K562 (cell line): ENCODE measurements at regions not wholly inside any gene's neighbourhood (a gene's known extent, or its start where the extent isn't known, plus 50 kb on each side); places are given as distances from the start of the nearest gene placed in this dataset.

ENCODE experiments used
- ATAC-seq: fragments of 200-7000 bp; cut with Tn5 transposase; 3 replicates; pipeline ENCODE4 v1.9.1; 2020; ENCODE audit warnings: moderate library complexity
- BruUV-seq: library from RNA; stranded (reverse); fragments of 400-500 nt; replicated peaks from 2 replicates; lab custom pipeline; 2021; lab: Mats Ljungman, UMichigan
- CTCF ChIA-PET: fragments of 300-600 bp; formaldehyde crosslinking; extraction: SDS; loops from one replicate; lab custom pipeline; 2021; ENCODE audit warnings: low intra/inter-chr PET ratio; lab: Yijun Ruan, JAX
- POLR2A ChIA-PET: fragments of 300-600, 350-650 bp; sonication (Branson Sonifier 250); formaldehyde crosslinking; extraction: SDS; loops from one replicate; lab custom pipeline; 2021; ENCODE audit warnings: antibody characterized with exemption, inconsistent platforms; lab: Yijun Ruan, JAX
- DNase-seq, 4 experiments: peaks; one replicate each; pipeline versions ENCODE4 v3.0.0 to v3.0.0-alpha.2; 2011 to 2018; ENCODE audit warnings: low spot score in 3 of 4, mixed read lengths in 3 of 4; ENCODE audit errors: extremely low read depth in 1 of 4
- FAIRE-seq: peaks from 2 replicates; lab custom pipeline; 2011; peaks lifted over from hg19 to GRCh38; lab: Jason Lieb, UNC
- H2AFZ ChIP-seq: 2 replicates; pipeline ENCODE4 v1.6.0; 2011; ENCODE audit warnings: low read depth, low read length, control low read depth, inconsistent platforms
- H3K27ac ChIP-seq: fragments of 200-600 bp; 3 replicates; pipeline ENCODE4 v1.8.0; 2011; ENCODE audit warnings: low read depth, mild to moderate bottlenecking, control low read depth, inconsistent platforms, low read length, moderate library complexity, mixed read lengths; ENCODE audit errors: extremely low read depth
- H3K27me3 ChIP-seq, 2 experiments: fragments of 300-600 bp in 1 of 2; 2 replicates in 1 of 2; 3 replicates in 1 of 2; pipeline versions ENCODE4 v1.6.0 to v1.8.0; 2011; ENCODE audit warnings: inconsistent platforms in 2 of 2, low read length in 2 of 2, mild to moderate bottlenecking in 1 of 2, mixed read lengths in 1 of 2, moderate library complexity in 1 of 2; ENCODE audit not compliant: control insufficient read depth in 2 of 2, insufficient read depth in 2 of 2
- H3K36me3 ChIP-seq: fragments of 300-600 bp; 3 replicates; pipeline ENCODE4 v1.8.0; 2011; ENCODE audit warnings: mild to moderate bottlenecking, low read length, inconsistent platforms; ENCODE audit not compliant: control insufficient read depth, insufficient read depth
- H3K4me1 ChIP-seq, 2 experiments: fragments of 200-600 bp in 1 of 2; replicated peaks in 1 of 2; 2 replicates in 1 of 2; 3 replicates in 1 of 2; pipeline versions ENCODE4 v1.5.1 to v1.8.0; 2011; ENCODE audit warnings: inconsistent platforms in 2 of 2, low read length in 2 of 2, mild to moderate bottlenecking in 1 of 2, mixed read lengths in 1 of 2, moderate library complexity in 1 of 2; ENCODE audit not compliant: control insufficient read depth in 2 of 2, insufficient read depth in 2 of 2
- H3K4me2 ChIP-seq: 2 replicates; pipeline ENCODE4 v1.6.1; 2011; ENCODE audit warnings: low read length, control low read depth, inconsistent platforms, mixed read lengths; ENCODE audit not compliant: insufficient read depth
- H3K4me3 ChIP-seq: fragments of 200-600 bp; sonication (generic), shearing (Covaris generic); 2 replicates; pipeline ENCODE4 v1.5.1; 2016; ENCODE audit warnings: control low read depth, inconsistent platforms
- H3K79me2 ChIP-seq: fragments of 200-600 bp; 3 replicates; pipeline ENCODE4 v1.8.0; 2011; ENCODE audit warnings: low read length, inconsistent platforms; ENCODE audit not compliant: control insufficient read depth, insufficient read depth
- H3K9ac ChIP-seq, 2 experiments: 2 replicates each; pipeline versions ENCODE4 v1.6.0 to v1.6.1; 2011; ENCODE audit warnings: low read depth in 2 of 2, low read length in 2 of 2, control low read depth in 1 of 2, inconsistent platforms in 1 of 2, mild to moderate bottlenecking in 1 of 2, mixed read lengths in 1 of 2; ENCODE audit not compliant: insufficient read depth in 1 of 2
- H3K9me1 ChIP-seq: one replicate; pipeline ENCODE4 v1.6.0; 2011; ENCODE audit warnings: inconsistent platforms, mild to moderate bottlenecking, low read length, moderate library complexity; ENCODE audit not compliant: control insufficient read depth, insufficient read depth
- H3K9me3 ChIP-seq: replicated peaks from 2 replicates; pipeline ENCODE4 v1.5.1; 2011; ENCODE audit warnings: low read depth, low read length, inconsistent platforms; ENCODE audit not compliant: control insufficient read depth, insufficient read depth
- H4K20me1 ChIP-seq: replicated peaks from 2 replicates; pipeline ENCODE4 v1.6.1; 2011; ENCODE audit warnings: low read length, inconsistent platforms, mixed read lengths; ENCODE audit not compliant: control insufficient read depth, insufficient read depth
- CHD4 ChIP-seq: fragments of 200-600 bp; sonication (generic); IDR thresholded peaks from 3 replicates; pipeline ENCODE4 v1.6.1; 2012; ENCODE audit warnings: low read depth, mild to moderate bottlenecking, mixed read lengths, low read length, inconsistent platforms; ENCODE audit not compliant: insufficient read depth, insufficient replicate concordance, poor library complexity, severe bottlenecking
- HDAC2 ChIP-seq: fragments of 450-650 bp; IDR thresholded peaks from 2 replicates; pipeline ENCODE4 v1.6.1; 2016; ENCODE audit warnings: mild to moderate bottlenecking
- HDGF ChIP-seq: fragments of 450-650 bp; IDR thresholded peaks from 2 replicates; pipeline ENCODE4 v1.6.1; 2016
- HEY1 ChIP-seq: fragments of 250-450 bp; sonication (Bioruptor Pico); IDR thresholded peaks from 2 replicates; pipeline ENCODE4 v1.5.0; 2020; ENCODE audit warnings: mild to moderate bottlenecking, moderate library complexity, borderline replicate concordance
- NFIC ChIP-seq: fragments of 450-650 bp; IDR thresholded peaks from 2 replicates; pipeline ENCODE4 v1.6.1; 2017; ENCODE audit warnings: mild to moderate bottlenecking, inconsistent platforms
- PHB ChIP-seq: fragments of 250-450 bp; sonication (Bioruptor Pico); IDR thresholded peaks from 2 replicates; pipeline ENCODE4 v1.5.0; 2021
- PHB2 ChIP-seq: fragments of 450-650 bp; IDR thresholded peaks from 2 replicates; pipeline ENCODE4 v1.6.1; 2017; ENCODE audit warnings: low read depth
- RBM17 ChIP-seq: fragments of 200-400 bp; formaldehyde crosslinking; IDR thresholded peaks from 2 replicates; pipeline ENCODE4 v1.6.1; 2017; ENCODE audit warnings: low read depth, mild to moderate bottlenecking, low read length, borderline replicate concordance
- ZBTB49 ChIP-seq: sonication (generic); formaldehyde crosslinking; IDR thresholded peaks from 2 replicates; pipeline ENCODE4 v1.8.0; 2022; ENCODE audit warnings: missing genetic modification reagents, mild to moderate bottlenecking, borderline replicate concordance
- ZFP30 ChIP-seq: fragments of 250-450 bp; sonication (Bioruptor Pico); IDR thresholded peaks from 2 replicates; pipeline ENCODE4 v1.8.0; 2022; ENCODE audit warnings: moderate library complexity, mild to moderate bottlenecking, inconsistent platforms, borderline replicate concordance
- in situ Hi-C: fragments of 300-500 bp; cut with MboI; formaldehyde crosslinking; loops from 4 replicates; pipeline ENCODE4 v1.15.0; 2018; ENCODE audit warnings: inconsistent platforms, mixed read lengths
- intact Hi-C: fragments of 100-400 bp; cut with micrococcal nuclease; formaldehyde crosslinking; loops from 2 replicates; pipeline ENCODE4 v1.14.2; 2022

- H3K4me3 ChIP-seq = no peak overlapping the region
- ChIA-PET POLR2A (no interaction called here), CTCF (no interaction called here)
- no TSS peak for BruUV-seq
- no peaks in the 10 kb centered on the region for H3K4me1 ChIP-seq
- ATAC-seq = no peak
- H3K27ac ChIP-seq = no peak overlapping the region
- H3K9me1 ChIP-seq = no peaks in the 10 kb centered on the region
- no peak for DNase-seq
- no peak for TF ChIP-seq ZFP30 (CRISPR knock-in tag)
- TF ChIP-seq NFIC = no peak
- TF ChIP-seq RBM17 = no peak
- TF ChIP-seq PHB2 = no peak
- no peak for TF ChIP-seq CHD4
- no peak for TF ChIP-seq HDGF
- TF ChIP-seq ZBTB49 (CRISPR knock-in tag) = no peak
- no peak for TF ChIP-seq HDAC2
- TF ChIP-seq HEY1 = no peak
- no peak for TF ChIP-seq PHB (CRISPR knock-in tag)
- H3K9me3 ChIP-seq = no peaks in the 10 kb centered on the region; the same call in 1 of the 2 replicates
- H3K27me3 ChIP-seq = no peaks in the 10 kb centered on the region
- intact Hi-C loops (no loop called here), in situ Hi-C loops (no loop called here)
- no peaks in the 10 kb centered on the region for H4K20me1 ChIP-seq
- H3K36me3 ChIP-seq = no peaks in the 10 kb centered on the region
- no peaks in the 10 kb centered on the region for H3K79me2 ChIP-seq
- no peak overlapping the region for H3K9ac ChIP-seq
- H3K4me2 ChIP-seq = no peak overlapping the region
- FAIRE-seq = no peak
- H2AFZ ChIP-seq = no peak overlapping the region
Measured at GRCh38 chr6:81465859-81466258, 286.6 kb downstream of the TENT5A start.
